ENCODE measurements at regions not wholly inside any gene's neighbourhood (a gene's known extent, or its start where the extent isn't known, plus 50 kb on each side); places are given as distances from the start of the nearest gene placed in this dataset.

- ChIA-PET POLR2A (no interaction called here), CTCF (no interaction called here)
- TF ChIP-seq SIN3A (IDR thresholded peaks at IDR 0.05; ENCODE audit: borderline replicate concordance, insufficient read depth, low read depth, low read length) (no peak), CTCF (IDR thresholded peaks at IDR 0.05) (no peak), POLR2AphosphoS5 (IDR thresholded peaks at IDR 0.05; ENCODE audit: low read depth, low read length) (no peak), TCF7L2 (IDR thresholded peaks at IDR 0.05; ENCODE audit: low read depth, low read length) (no peak), REST (IDR thresholded peaks at IDR 0.05; ENCODE audit: insufficient read depth in 1 of 2, low read depth in 2 of 2, low read length in 1 of 2) (no peak)
- ATAC-seq (no peak), DNase-seq (ENCODE audit: low read depth, low spot score) (no peak)
- Histone ChIP-seq H3K36me3 (ENCODE audit: control insufficient read depth, insufficient read depth, low read length) (no peaks in the 10 kb centered on the region), H3K27ac (ENCODE audit: low read length) (no peak overlapping the region), H3K9me3 (ENCODE audit: control insufficient read depth, insufficient read depth, low read depth, low read length) (no peaks in the 10 kb centered on the region), H3K27me3 (ENCODE audit: control insufficient read depth, insufficient read depth, low read length) (no peaks in the 10 kb centered on the region), H3K4me3 (ENCODE audit: low read depth in 2 of 2, low read length in 2 of 2) (no peak overlapping the region), H3K4me1 (ENCODE audit: control insufficient read depth, insufficient read depth, low read length) (no peaks in the 10 kb centered on the region)
- intact Hi-C loops (cut with micrococcal nuclease; ENCODE audit: unreplicated experiment), result no loop called here
- in situ Hi-C loops (cut with HindIII; ENCODE audit: low pct_unique_long_range_greater_than_20kb, low sequenced_read_pairs), result no loop called here
- BruUV-seq (replicated peaks), result no TSS peak
These were observed 271.6 kb upstream of the RTL1 start for GRCh38 chr14:101174980-101175606.

- H3K9me3 ChIP-seq (ENCODE audit: control insufficient read depth, insufficient read depth, low read depth, low read length), result no peaks in the 10 kb centered on the region
- no peaks in the 10 kb centered on the region for H3K4me1 ChIP-seq (ENCODE audit: control insufficient read depth, insufficient read depth, low read length)
- ChIA-PET CTCF (no interaction called here), POLR2A (no interaction called here)
- no peak for TF ChIP-seq REST (IDR thresholded peaks at IDR 0.05; ENCODE audit: insufficient read depth in 1 of 2, low read depth in 2 of 2, low read length in 1 of 2)
- TF ChIP-seq CTCF (IDR thresholded peaks at IDR 0.05), result no peak
- no peak for TF ChIP-seq POLR2AphosphoS5 (IDR thresholded peaks at IDR 0.05; ENCODE audit: low read depth, low read length)
- TF ChIP-seq SIN3A (IDR thresholded peaks at IDR 0.05; ENCODE audit: borderline replicate concordance, insufficient read depth, low read depth, low read length), result no peak
- TF ChIP-seq TCF7L2 (IDR thresholded peaks at IDR 0.05; ENCODE audit: low read depth, low read length), result no peak
- BruUV-seq (replicated peaks), result no TSS peak
- no peaks in the 10 kb centered on the region for H3K27me3 ChIP-seq (ENCODE audit: control insufficient read depth, insufficient read depth, low read length)
- ATAC-seq, result no peak
- no peak overlapping the region for H3K4me3 ChIP-seq (ENCODE audit: low read depth in 2 of 2, low read length in 2 of 2)
- DNase-seq (ENCODE audit: low read depth, low spot score), result no peak
- intact Hi-C loops (cut with micrococcal nuclease; ENCODE audit: unreplicated experiment), result no loop called here
- H3K27ac ChIP-seq (ENCODE audit: low read length), result no peak overlapping the region
- H3K36me3 ChIP-seq (ENCODE audit: control insufficient read depth, insufficient read depth, low read length), result no peaks in the 10 kb centered on the region
- in situ Hi-C loops (cut with HindIII; ENCODE audit: low pct_unique_long_range_greater_than_20kb, low sequenced_read_pairs), result no loop called here
These were observed 272.4 kb upstream of the RTL1 start for GRCh38 chr14:101175731-101176534.

Data from Panc1 (cell line).